ENCODE measurements at regions not wholly inside any gene's neighbourhood (a gene's known extent, or its start where the extent isn't known, plus 50 kb on each side); places are given as distances from the start of the nearest gene placed in this dataset.

GRCh38 chr15:94855409-94856266 is 624.3 kb downstream of the MCTP2 start:
- CTCF ChIA-PET (ENCODE audit: partially characterized antibody), result no interaction called here
- Mint-ChIP-seq H3K4me1 (peaks cover 0 to 2% (median 0%) of the 10 kb centered on the region in 4 donors), H3K9me3 (peaks cover 0 to 12% (median 5%) of the 10 kb centered on the region in 8 donors), H3K4me3 (no peak overlapping the region), H3K36me3 (no peaks in the 10 kb centered on the region), H3K27me3 (peaks cover 0 to 2% of the 10 kb centered on the region in 2 donors), H3K27ac (no peak overlapping the region)
- Histone ChIP-seq H3K4me3 (ENCODE audit: low read length in 2 of 2) (no peak overlapping the region), H3K4me1 (ENCODE audit: insufficient read depth, low read length) (no peaks in the 10 kb centered on the region), H3K36me3 (ENCODE audit: insufficient read depth, low read length) (no peaks in the 10 kb centered on the region), H3K27me3 (ENCODE audit: insufficient read depth, low read length) (no peaks in the 10 kb centered on the region), H3K27ac (ENCODE audit: low read depth, low read length) (no peak overlapping the region), H3K9me3 (ENCODE audit: control insufficient read depth in 1 of 2, low read length in 2 of 2) (no peaks in the 10 kb centered on the region)
- DNase-seq, result no peak
- intact Hi-C loops (cut with micrococcal nuclease), result no loop called here
- POLR2A ChIA-PET (ENCODE audit: partially characterized antibody), result no interaction called here

DNA sequence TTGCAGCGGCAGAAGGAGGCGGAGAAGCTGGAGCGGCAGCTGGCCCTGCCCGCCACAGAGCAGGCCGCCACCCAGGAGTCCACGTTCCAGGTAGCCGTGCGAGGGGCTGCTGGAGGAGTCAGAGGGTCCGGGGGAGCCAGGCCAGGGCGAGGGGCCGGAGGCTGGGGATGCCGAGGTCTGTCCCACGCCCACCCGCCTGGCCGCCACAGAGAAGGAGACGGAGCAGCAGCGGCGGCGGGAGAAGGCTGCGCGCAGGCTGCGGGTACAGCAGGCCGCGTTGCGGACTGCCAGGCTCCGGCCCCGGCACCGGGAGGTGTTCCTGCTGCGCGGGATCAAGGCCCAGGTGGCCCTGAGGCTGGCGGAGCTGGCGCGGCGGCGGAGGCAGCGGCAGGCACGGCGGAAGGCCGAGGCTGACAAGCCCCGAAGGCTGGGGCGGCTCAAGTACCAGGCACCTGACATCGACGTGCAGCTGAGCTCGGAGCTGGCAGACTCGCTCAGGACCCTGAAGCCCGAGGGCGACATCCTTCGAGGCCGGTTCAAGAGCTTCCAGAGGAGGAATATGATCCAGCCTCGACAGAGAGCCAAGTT is 625.0 kb downstream of the MCTP2 start:
- no peaks in the 10 kb centered on the region for H3K9me3 ChIP-seq (ENCODE audit: control insufficient read depth in 1 of 2, low read length in 2 of 2)
- no peak for DNase-seq
- H3K9me3 Mint-ChIP-seq, result peaks cover 0 to 9% (median 4%) of the 10 kb centered on the region in 8 donors
- H3K4me3 Mint-ChIP-seq, result no peak overlapping the region
- ChIA-PET POLR2A (ENCODE audit: partially characterized antibody) (no interaction called here), CTCF (ENCODE audit: partially characterized antibody) (no interaction called here)
- no peaks in the 10 kb centered on the region for H3K27me3 ChIP-seq (ENCODE audit: insufficient read depth, low read length)
- H3K27ac Mint-ChIP-seq, result no peak overlapping the region
- H3K36me3 Mint-ChIP-seq, result no peaks in the 10 kb centered on the region
- H3K27ac ChIP-seq (ENCODE audit: low read depth, low read length), result no peak overlapping the region
- H3K4me1 Mint-ChIP-seq, result peaks cover 0 to 2% (median 0%) of the 10 kb centered on the region in 4 donors
- H3K27me3 Mint-ChIP-seq, result peaks cover 0 to 2% of the 10 kb centered on the region in 2 donors
- H3K36me3 ChIP-seq (ENCODE audit: insufficient read depth, low read length), result no peaks in the 10 kb centered on the region
- H3K4me3 ChIP-seq (ENCODE audit: low read length in 2 of 2), result no peak overlapping the region
- intact Hi-C loops (cut with micrococcal nuclease), result no loop called here
- no peaks in the 10 kb centered on the region for H3K4me1 ChIP-seq (ENCODE audit: insufficient read depth, low read length)

DNA sequence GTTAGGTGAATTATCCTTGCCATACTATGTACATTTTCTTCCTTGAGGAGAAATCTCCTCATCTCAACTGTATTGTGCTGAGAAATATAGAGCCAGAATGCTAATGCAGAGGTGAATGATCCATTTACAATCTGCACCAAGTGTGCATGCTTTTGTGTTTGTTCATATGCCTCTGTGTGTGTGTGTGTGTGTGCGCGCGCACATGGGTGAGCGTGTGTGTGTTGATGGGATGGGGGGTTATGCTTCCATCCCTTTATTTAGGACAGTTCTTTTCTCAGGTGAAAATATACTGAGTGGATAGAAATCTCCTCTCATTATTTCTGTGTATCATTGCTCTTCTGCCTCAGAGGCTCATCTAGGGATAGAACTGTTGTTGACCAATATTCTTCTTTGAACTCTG is 626.1 kb downstream of the MCTP2 start:
- Histone ChIP-seq H3K9me3 (ENCODE audit: control insufficient read depth in 1 of 2, low read length in 2 of 2) (no peaks in the 10 kb centered on the region), H3K4me1 (ENCODE audit: insufficient read depth, low read length) (no peaks in the 10 kb centered on the region), H3K36me3 (ENCODE audit: insufficient read depth, low read length) (no peaks in the 10 kb centered on the region), H3K27me3 (ENCODE audit: insufficient read depth, low read length) (no peaks in the 10 kb centered on the region), H3K27ac (ENCODE audit: low read depth, low read length) (no peak overlapping the region), H3K4me3 (ENCODE audit: low read length in 2 of 2) (no peak overlapping the region)
- DNase-seq, result no peak
- intact Hi-C loops (cut with micrococcal nuclease), result no loop called here
- H3K9me3 Mint-ChIP-seq, result peaks cover 0 to 16% (median 4%) of the 10 kb centered on the region in 8 donors
- ChIA-PET POLR2A (ENCODE audit: partially characterized antibody) (no interaction called here), CTCF (ENCODE audit: partially characterized antibody) (no interaction called here)
- H3K27me3 Mint-ChIP-seq, result peaks cover 0 to 2% of the 10 kb centered on the region in 2 donors
- no peaks in the 10 kb centered on the region for H3K36me3 Mint-ChIP-seq
- no peak overlapping the region for H3K27ac Mint-ChIP-seq
- peaks cover 0 to 2% (median 0%) of the 10 kb centered on the region in 4 donors for H3K4me1 Mint-ChIP-seq
- H3K4me3 Mint-ChIP-seq, result no peak overlapping the region

- H3K4me3 Mint-ChIP-seq, result no peak overlapping the region
- DNase-seq, result no peak
- H3K9me3 ChIP-seq (ENCODE audit: control insufficient read depth in 1 of 2, low read length in 2 of 2), result no peaks in the 10 kb centered on the region
- intact Hi-C loops (cut with micrococcal nuclease), result no loop called here
- no peaks in the 10 kb centered on the region for H3K27me3 ChIP-seq (ENCODE audit: insufficient read depth, low read length)
- CTCF ChIA-PET (ENCODE audit: partially characterized antibody), result no interaction called here
- H3K27ac ChIP-seq (ENCODE audit: low read depth, low read length), result no peak overlapping the region
- peaks cover 0 to 2% of the 10 kb centered on the region in 2 donors for H3K27me3 Mint-ChIP-seq
- peaks cover 0 to 19% (median 5%) of the 10 kb centered on the region in 8 donors for H3K9me3 Mint-ChIP-seq
- H3K4me1 Mint-ChIP-seq, result peaks cover 0 to 2% (median 0%) of the 10 kb centered on the region in 4 donors
- POLR2A ChIA-PET (ENCODE audit: partially characterized antibody), result no interaction called here
- no peaks in the 10 kb centered on the region for H3K36me3 ChIP-seq (ENCODE audit: insufficient read depth, low read length)
- no peaks in the 10 kb centered on the region for H3K36me3 Mint-ChIP-seq
- H3K27ac Mint-ChIP-seq, result no peak overlapping the region
- no peak overlapping the region for H3K4me3 ChIP-seq (ENCODE audit: low read length in 2 of 2)
- no peaks in the 10 kb centered on the region for H3K4me1 ChIP-seq (ENCODE audit: insufficient read depth, low read length)
Observed at GRCh38 chr15:94858011-94858410, 626.6 kb downstream of the MCTP2 start.

DNA sequence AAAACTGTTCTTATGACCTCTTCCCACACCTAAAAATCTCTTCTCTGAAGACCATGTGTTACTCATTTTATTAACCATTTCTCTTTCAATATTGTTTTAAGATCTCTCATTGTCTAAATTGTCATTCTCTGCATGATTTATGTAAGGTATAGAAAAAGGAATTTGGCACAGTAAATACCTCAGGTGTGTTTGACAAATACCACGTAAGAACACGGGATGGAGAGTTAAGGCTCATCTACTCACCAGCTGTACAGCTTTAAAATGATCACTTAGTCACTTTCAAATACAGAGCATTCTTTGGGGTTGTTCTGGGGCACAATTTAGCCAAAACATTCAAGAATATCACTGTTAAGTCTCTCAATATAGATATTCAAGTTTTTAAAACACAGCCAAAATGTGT is 627.1 kb downstream of the MCTP2 start:
- intact Hi-C loops (cut with micrococcal nuclease), result no loop called here
- Histone ChIP-seq H3K27me3 (ENCODE audit: insufficient read depth, low read length) (no peaks in the 10 kb centered on the region), H3K27ac (ENCODE audit: low read depth, low read length) (no peak overlapping the region), H3K4me3 (ENCODE audit: low read length in 2 of 2) (no peak overlapping the region), H3K4me1 (ENCODE audit: insufficient read depth, low read length) (no peaks in the 10 kb centered on the region), H3K9me3 (ENCODE audit: control insufficient read depth in 1 of 2, low read length in 2 of 2) (no peaks in the 10 kb centered on the region), H3K36me3 (ENCODE audit: insufficient read depth, low read length) (no peaks in the 10 kb centered on the region)
- Mint-ChIP-seq H3K36me3 (no peaks in the 10 kb centered on the region), H3K9me3 (peaks cover 0 to 19% (median 4%) of the 10 kb centered on the region in 8 donors), H3K4me3 (no peak overlapping the region), H3K4me1 (peaks cover 0 to 2% (median 0%) of the 10 kb centered on the region in 4 donors), H3K27me3 (peaks cover 0 to 2% of the 10 kb centered on the region in 2 donors), H3K27ac (no peak overlapping the region)
- CTCF ChIA-PET (ENCODE audit: partially characterized antibody), result no interaction called here
- DNase-seq, result no peak
- POLR2A ChIA-PET (ENCODE audit: partially characterized antibody), result no interaction called here

GRCh38 chr15:94858920-94859319 is 627.6 kb downstream of the MCTP2 start:
- DNase-seq, result no peak
- intact Hi-C loops (cut with micrococcal nuclease), result no loop called here
- no peak overlapping the region for H3K27ac Mint-ChIP-seq
- H3K4me3 ChIP-seq (ENCODE audit: low read length in 2 of 2), result no peak overlapping the region
- H3K4me1 Mint-ChIP-seq, result peaks cover 0 to 2% (median 0%) of the 10 kb centered on the region in 4 donors
- H3K4me1 ChIP-seq (ENCODE audit: insufficient read depth, low read length), result no peaks in the 10 kb centered on the region
- ChIA-PET POLR2A (ENCODE audit: partially characterized antibody) (interaction anchor here (0.6 kb wide), 1 partner anchor 11 kb away, joined by 3 read pairs; no protein-coding TSS in a partner anchor), CTCF (ENCODE audit: partially characterized antibody) (no interaction called here)
- H3K36me3 Mint-ChIP-seq, result no peaks in the 10 kb centered on the region
- no peaks in the 10 kb centered on the region for H3K36me3 ChIP-seq (ENCODE audit: insufficient read depth, low read length)
- no peak overlapping the region for H3K4me3 Mint-ChIP-seq
- no peaks in the 10 kb centered on the region for H3K27me3 Mint-ChIP-seq
- H3K9me3 Mint-ChIP-seq, result peaks cover 0 to 19% (median 4%) of the 10 kb centered on the region in 8 donors
- no peaks in the 10 kb centered on the region for H3K27me3 ChIP-seq (ENCODE audit: insufficient read depth, low read length)
- H3K27ac ChIP-seq (ENCODE audit: low read depth, low read length), result no peak overlapping the region
- no peaks in the 10 kb centered on the region for H3K9me3 ChIP-seq (ENCODE audit: control insufficient read depth in 1 of 2, low read length in 2 of 2)

DNA sequence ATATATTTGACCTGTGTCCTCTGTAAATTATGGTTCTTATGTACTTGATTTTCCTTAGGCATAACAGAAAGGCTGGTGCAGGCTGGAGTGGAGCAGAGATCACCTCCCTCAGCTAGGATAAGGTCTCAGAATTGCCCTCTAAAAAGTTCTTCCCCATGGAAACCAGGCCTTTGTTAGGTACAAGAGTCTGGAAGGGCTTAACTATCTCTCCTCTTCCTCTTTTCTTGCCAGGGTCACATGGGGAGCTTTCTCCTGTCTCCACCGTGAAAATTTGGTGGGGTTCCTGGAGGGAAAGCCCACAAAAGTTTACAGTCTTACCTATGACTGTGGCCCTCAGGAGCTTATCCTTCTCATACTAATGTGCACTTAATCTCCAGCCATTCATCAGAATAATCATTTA is 633.2 kb downstream of the MCTP2 start:
- Histone ChIP-seq H3K27ac (ENCODE audit: low read depth, low read length) (no peak overlapping the region), H3K4me3 (ENCODE audit: low read length in 2 of 2) (no peak overlapping the region), H3K27me3 (ENCODE audit: insufficient read depth, low read length) (no peaks in the 10 kb centered on the region), H3K4me1 (ENCODE audit: insufficient read depth, low read length) (no peaks in the 10 kb centered on the region), H3K9me3 (ENCODE audit: control insufficient read depth in 1 of 2, low read length in 2 of 2) (no peaks in the 10 kb centered on the region), H3K36me3 (ENCODE audit: insufficient read depth, low read length) (no peaks in the 10 kb centered on the region)
- H3K9me3 Mint-ChIP-seq, result peaks cover 0 to 20% (median 4%) of the 10 kb centered on the region in 8 donors
- intact Hi-C loops (cut with micrococcal nuclease), result no loop called here
- no peak overlapping the region for H3K4me3 Mint-ChIP-seq
- no peaks in the 10 kb centered on the region for H3K36me3 Mint-ChIP-seq
- H3K27me3 Mint-ChIP-seq, result no peaks in the 10 kb centered on the region
- no peaks in the 10 kb centered on the region for H3K4me1 Mint-ChIP-seq
- no peak for DNase-seq
- CTCF ChIA-PET (ENCODE audit: partially characterized antibody), result no interaction called here
- H3K27ac Mint-ChIP-seq, result no peak overlapping the region
- POLR2A ChIA-PET (ENCODE audit: partially characterized antibody), result no interaction called here

All from CD4-positive, alpha-beta memory T cell (primary cell).